ENCODE measurements at regions not wholly inside any gene's neighbourhood (a gene's known extent, or its start where the extent isn't known, plus 50 kb on each side); places are given as distances from the start of the nearest gene placed in this dataset.
A peak's percentile ranks its signal among the peaks of the same experiment; 100 is the strongest.

GRCh38 chr3:67821135-67821534 is 166.7 kb upstream of the SUCLG2 start:
- no peaks in the 10 kb centered on the region for H3K36me3 ChIP-seq (ENCODE audit: control insufficient read depth in 4 of 4, insufficient read depth in 4 of 4, low read length in 4 of 4)
- no peaks in the 10 kb centered on the region for H3K4me1 ChIP-seq (ENCODE audit: control insufficient read depth in 5 of 5, insufficient read depth in 5 of 5, low read length in 5 of 5)
- ATAC-seq (ENCODE audit: insufficient read depth, low FRiP score) (no peak), DNase-seq (no peak)
- no peak for TF ChIP-seq CTCF (IDR thresholded peaks at IDR 0.05; ENCODE audit: control extremely low read depth, extremely low read depth)
- H3K9ac ChIP-seq (ENCODE audit: insufficient read depth in 1 of 2, low read length in 2 of 2), result no peak overlapping the region
- H3K27ac ChIP-seq (ENCODE audit: low read depth in 1 of 2, low read length in 1 of 2), result no peak overlapping the region
- H3K4me3 ChIP-seq, result no peak overlapping the region
- H3K9me3 ChIP-seq (ENCODE audit: control insufficient read depth in 4 of 4, insufficient read depth in 3 of 4, low read length in 3 of 4), result peaks cover 0 to 3% (median 0%) of the 10 kb centered on the region in 4 donors
- H3K27me3 ChIP-seq (ENCODE audit: control insufficient read depth in 3 of 3, insufficient read depth in 3 of 3, low read length in 2 of 3), result peaks cover 0 to 2% (median 2%) of the 10 kb centered on the region in 3 donors
- WGBS, 2 donors, result 88 to 89% methylated on average over 4 of the region's 4 CpGs

GRCh38 chr3:67819447-67819846 is 165.0 kb upstream of the SUCLG2 start:
- no peaks in the 10 kb centered on the region for H3K36me3 ChIP-seq (ENCODE audit: control insufficient read depth in 4 of 4, insufficient read depth in 4 of 4, low read length in 4 of 4)
- peak in 2 of 3 donors; percentile 5 to 27 for DNase-seq
- peaks cover 0 to 2% (median 2%) of the 10 kb centered on the region in 3 donors for H3K27me3 ChIP-seq (ENCODE audit: control insufficient read depth in 3 of 3, insufficient read depth in 3 of 3, low read length in 2 of 3)
- ATAC-seq (ENCODE audit: insufficient read depth, low FRiP score), result no peak
- no peaks in the 10 kb centered on the region for H3K4me1 ChIP-seq (ENCODE audit: control insufficient read depth in 5 of 5, insufficient read depth in 5 of 5, low read length in 5 of 5)
- no peak for TF ChIP-seq CTCF (IDR thresholded peaks at IDR 0.05; ENCODE audit: control extremely low read depth, extremely low read depth)
- no peak overlapping the region for H3K27ac ChIP-seq (ENCODE audit: low read depth in 1 of 2, low read length in 1 of 2)
- H3K4me3 ChIP-seq, result no peak overlapping the region
- WGBS, 2 donors, result 48 to 67% methylated on average over 1 of the region's 1 CpG
- H3K9me3 ChIP-seq (ENCODE audit: control insufficient read depth in 4 of 4, insufficient read depth in 3 of 4, low read length in 3 of 4), result peaks cover 0 to 3% (median 0%) of the 10 kb centered on the region in 4 donors
- no peak overlapping the region for H3K9ac ChIP-seq (ENCODE audit: insufficient read depth in 1 of 2, low read length in 2 of 2)

DNA sequence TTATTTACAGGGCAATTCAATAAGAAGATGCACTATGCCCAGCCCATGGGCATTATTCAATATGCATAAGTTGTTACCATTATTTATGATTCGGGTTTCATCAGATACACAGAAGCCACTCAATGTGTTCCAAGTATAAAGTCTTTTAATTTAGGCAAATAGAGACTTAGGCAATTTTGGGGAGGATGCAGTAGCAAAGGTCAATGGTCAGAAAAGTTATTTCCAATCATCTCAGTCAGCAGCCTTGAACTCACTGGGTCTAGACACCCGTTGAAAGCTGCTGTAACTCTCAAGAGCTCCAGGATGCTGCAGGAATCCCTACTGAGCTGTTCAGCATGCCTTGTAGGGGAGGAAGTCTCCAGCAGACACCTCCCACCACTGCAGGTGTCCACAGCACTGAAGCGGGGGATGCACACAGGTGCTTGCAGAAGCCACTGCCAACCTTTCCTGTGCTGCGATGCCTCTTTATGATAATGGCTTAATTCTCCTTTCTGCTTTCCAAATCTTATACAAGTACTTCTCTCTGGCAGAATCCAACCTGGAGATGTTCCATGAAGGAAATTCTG is 155.0 kb upstream of the SUCLG2 start:
- H3K9ac ChIP-seq (ENCODE audit: insufficient read depth in 1 of 2, low read length in 2 of 2), result no peak overlapping the region
- no peak for DNase-seq
- H3K9me3 ChIP-seq (ENCODE audit: control insufficient read depth in 4 of 4, insufficient read depth in 3 of 4, low read length in 3 of 4), result peaks cover 0 to 5% (median 0%) of the 10 kb centered on the region in 4 donors
- no peak overlapping the region for H3K27ac ChIP-seq (ENCODE audit: low read depth in 1 of 2, low read length in 1 of 2)
- H3K27me3 ChIP-seq (ENCODE audit: control insufficient read depth in 3 of 3, insufficient read depth in 3 of 3, low read length in 2 of 3), result no peaks in the 10 kb centered on the region
- 79 to 81% methylated on average over 4 of the region's 4 CpGs for WGBS, 2 donors
- H3K4me3 ChIP-seq, result no peak overlapping the region
- H3K4me1 ChIP-seq (ENCODE audit: control insufficient read depth in 5 of 5, insufficient read depth in 5 of 5, low read length in 5 of 5), result no peaks in the 10 kb centered on the region
- no peak for TF ChIP-seq CTCF (IDR thresholded peaks at IDR 0.05; ENCODE audit: control extremely low read depth, extremely low read depth)
- H3K36me3 ChIP-seq (ENCODE audit: control insufficient read depth in 4 of 4, insufficient read depth in 4 of 4, low read length in 4 of 4), result no peaks in the 10 kb centered on the region
- no peak for ATAC-seq (ENCODE audit: insufficient read depth, low FRiP score)

- no peak overlapping the region for H3K4me3 ChIP-seq
- no peaks in the 10 kb centered on the region for H3K4me1 ChIP-seq (ENCODE audit: control insufficient read depth in 5 of 5, insufficient read depth in 5 of 5, low read length in 5 of 5)
- H3K9ac ChIP-seq (ENCODE audit: insufficient read depth in 1 of 2, low read length in 2 of 2), result no peak overlapping the region
- no peak for DNase-seq
- H3K9me3 ChIP-seq (ENCODE audit: control insufficient read depth in 4 of 4, insufficient read depth in 3 of 4, low read length in 3 of 4), result peaks cover 0 to 5% (median 0%) of the 10 kb centered on the region in 4 donors
- no peaks in the 10 kb centered on the region for H3K27me3 ChIP-seq (ENCODE audit: control insufficient read depth in 3 of 3, insufficient read depth in 3 of 3, low read length in 2 of 3)
- no peaks in the 10 kb centered on the region for H3K36me3 ChIP-seq (ENCODE audit: control insufficient read depth in 4 of 4, insufficient read depth in 4 of 4, low read length in 4 of 4)
- no peak for TF ChIP-seq CTCF (IDR thresholded peaks at IDR 0.05; ENCODE audit: control extremely low read depth, extremely low read depth)
- WGBS, 2 donors, result 75 to 84% methylated on average over 3 of the region's 3 CpGs
- ATAC-seq (ENCODE audit: insufficient read depth, low FRiP score), result no peak
- no peak overlapping the region for H3K27ac ChIP-seq (ENCODE audit: low read depth in 1 of 2, low read length in 1 of 2)
Observed at GRCh38 chr3:67808906-67809305, 154.5 kb upstream of the SUCLG2 start.
